Sigmoid colon (tissue), 6 donors: ENCODE measurements at regions not wholly inside any gene's neighbourhood (a gene's known extent, or its start where the extent isn't known, plus 50 kb on each side); places are given as distances from the start of the nearest gene placed in this dataset.

ENCODE experiments used
- DNase-seq: peaks from one replicate; pipeline ENCODE4 v3.0.0-alpha.2; 2019
- H3K27ac ChIP-seq, 4 donors: fragments of 200-600 bp; sonication (generic); one replicate each; pipeline ENCODE4 v1.5.1; 2016 to 2019; ENCODE audit warnings: mild to moderate bottlenecking in 1 of 4
- H3K27me3 ChIP-seq, 3 donors: fragments of 200-600 bp; sonication (generic); one replicate each; pipeline ENCODE4 v1.5.1; 2019; ENCODE audit warnings: mild to moderate bottlenecking in 1 of 3
- H3K36me3 ChIP-seq, 4 donors: fragments of 200-600 bp; sonication (generic); one replicate each; pipeline ENCODE4 v1.5.1; 2016 to 2019
- H3K4me1 ChIP-seq, 4 donors: fragments of 200-600 bp; sonication (generic); one replicate each; pipeline ENCODE4 v1.5.1; 2017 to 2019
- H3K4me3 ChIP-seq, 4 donors: fragments of 200-600 bp; sonication (generic); one replicate each; pipeline ENCODE4 v1.5.1; 2017 to 2019; ENCODE audit warnings: mild to moderate bottlenecking in 2 of 4, moderate library complexity in 1 of 4
- H3K9me3 ChIP-seq, 4 donors: fragments of 200-600 bp in 3 of 4; sonication (generic) in 3 of 4; one replicate each; pipeline versions ENCODE4 v1.5.1 to v1.6.1; 2013 to 2019
- CTCF ChIP-seq, 4 experiments: fragments of 450-650 bp in 3 of 4; fragments of 200-600 bp in 1 of 4; IDR thresholded peaks; one replicate each; pipeline ENCODE4 v1.5.1; 2016 to 2019; ENCODE audit warnings: antibody characterized with exemption in 4 of 4, mild to moderate bottlenecking in 3 of 4, moderate library complexity in 2 of 4
- EP300 ChIP-seq, 4 donors: sonication (generic); formaldehyde crosslinking; IDR thresholded peaks; one replicate each; pipeline ENCODE4 v1.6.1; 2017; ENCODE audit warnings: antibody characterized with exemption in 4 of 4
- POLR2A ChIP-seq, 2 donors: fragments of 450-650 bp; IDR thresholded peaks; one replicate each; pipeline ENCODE4 v1.6.1; 2016; ENCODE audit warnings: antibody characterized with exemption in 2 of 2, mild to moderate bottlenecking in 2 of 2, moderate library complexity in 2 of 2
- POLR2AphosphoS5 ChIP-seq, 4 donors: sonication (generic); formaldehyde crosslinking; IDR thresholded peaks; one replicate each; pipeline ENCODE4 v1.6.1; 2017; ENCODE audit warnings: antibody characterized with exemption in 4 of 4
- WGBS, 2 donors: extraction: QIAGEN DNeasy Blood & Tissue Kit; methylation state at CpG; one replicate each; pipeline ENCODE4 v1.1.7; 2013; 5-methylcytosine and 5-hydroxymethylcytosine counted together
- intact Hi-C: fragments of 100-400 bp; cut with DNase I; formaldehyde crosslinking; loops from one replicate; pipeline ENCODE4 v1.15.1; 2023
- donor health status: healthy with polysubstance abuse.
- donor health status: healthy.

DNA sequence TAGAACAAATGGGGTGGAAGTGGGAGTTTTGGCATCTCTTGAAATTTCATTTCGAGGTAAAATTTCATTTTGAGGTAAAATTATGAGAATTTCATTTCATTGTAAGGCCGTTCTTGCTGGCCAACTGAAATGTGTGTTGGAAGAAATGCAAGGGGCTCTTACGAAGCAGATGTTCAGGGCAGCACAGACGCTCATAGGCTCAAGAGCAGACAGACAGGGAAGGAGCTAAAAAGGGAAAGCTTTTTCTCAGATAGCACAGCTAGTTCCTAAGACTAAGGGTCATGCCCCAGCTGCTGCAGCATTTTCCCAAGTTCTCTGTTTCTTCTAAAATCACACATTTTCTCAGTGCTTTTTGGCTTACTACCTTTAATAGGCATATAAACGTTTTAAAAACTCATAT lies 65.1 kb upstream of the SFMBT2 start:
- TF ChIP-seq EP300 (IDR thresholded peaks at IDR 0.05): no peak
- no peak for TF ChIP-seq POLR2AphosphoS5 (IDR thresholded peaks at IDR 0.05)
- no peak for TF ChIP-seq CTCF (IDR thresholded peaks at IDR 0.05)
- TF ChIP-seq POLR2A (IDR thresholded peaks at IDR 0.05): no peak
- WGBS, 2 donors: 50 to 51% methylated on average over 5 of the region's 5 CpGs
- Histone ChIP-seq H3K27me3 (no peaks in the 10 kb centered on the region), H3K36me3 (no peaks in the 10 kb centered on the region), H3K9me3 (peaks cover 0 to 3% (median 0%) of the 10 kb centered on the region in 4 donors), H3K4me3 (no peak overlapping the region), H3K4me1 (peaks cover 0 to 14% (median 4%) of the 10 kb centered on the region in 4 donors), H3K27ac (peak overlapping the region in 3 of 4 donors; percentile 11 to 45 (median 30))
- intact Hi-C loops: no loop called here
- no peak for DNase-seq

GRCh38 chr10:7475046-7475911 lies 64.4 kb upstream of the SFMBT2 start:
- TF ChIP-seq EP300 (IDR thresholded peaks at IDR 0.05): no peak
- no peak for TF ChIP-seq POLR2A (IDR thresholded peaks at IDR 0.05)
- no peak for TF ChIP-seq CTCF (IDR thresholded peaks at IDR 0.05)
- no peak for TF ChIP-seq POLR2AphosphoS5 (IDR thresholded peaks at IDR 0.05)
- H3K27me3 ChIP-seq: no peaks in the 10 kb centered on the region
- peaks cover 0 to 14% (median 4%) of the 10 kb centered on the region in 4 donors for H3K4me1 ChIP-seq
- H3K27ac ChIP-seq: peak overlapping the region in 3 of 4 donors; percentile 11 to 45 (median 30)
- peak; percentile 72 for DNase-seq
- no peaks in the 10 kb centered on the region for H3K36me3 ChIP-seq
- H3K4me3 ChIP-seq: peak overlapping the region in 1 of 4 donors; percentile 3
- intact Hi-C loops: no loop called here
- H3K9me3 ChIP-seq: peaks cover 0 to 3% (median 0%) of the 10 kb centered on the region in 4 donors
- 57 to 68% methylated on average over 26 of the region's 26 CpGs for WGBS, 2 donors

GRCh38 chr10:7474388-7474787 lies 63.6 kb upstream of the SFMBT2 start:
- WGBS, 2 donors: 65 to 77% methylated on average over 7 of the region's 7 CpGs
- Histone ChIP-seq H3K36me3 (no peaks in the 10 kb centered on the region), H3K9me3 (peaks cover 0 to 3% (median 0%) of the 10 kb centered on the region in 4 donors), H3K4me3 (no peak overlapping the region), H3K4me1 (peaks cover 0 to 14% (median 4%) of the 10 kb centered on the region in 4 donors), H3K27me3 (no peaks in the 10 kb centered on the region), H3K27ac (peak overlapping the region in 1 of 4 donors; percentile 30)
- TF ChIP-seq POLR2AphosphoS5 (IDR thresholded peaks at IDR 0.05): no peak
- no peak for TF ChIP-seq POLR2A (IDR thresholded peaks at IDR 0.05)
- no peak for TF ChIP-seq EP300 (IDR thresholded peaks at IDR 0.05)
- TF ChIP-seq CTCF (IDR thresholded peaks at IDR 0.05): no peak
- intact Hi-C loops: no loop called here
- no peak for DNase-seq

DNA sequence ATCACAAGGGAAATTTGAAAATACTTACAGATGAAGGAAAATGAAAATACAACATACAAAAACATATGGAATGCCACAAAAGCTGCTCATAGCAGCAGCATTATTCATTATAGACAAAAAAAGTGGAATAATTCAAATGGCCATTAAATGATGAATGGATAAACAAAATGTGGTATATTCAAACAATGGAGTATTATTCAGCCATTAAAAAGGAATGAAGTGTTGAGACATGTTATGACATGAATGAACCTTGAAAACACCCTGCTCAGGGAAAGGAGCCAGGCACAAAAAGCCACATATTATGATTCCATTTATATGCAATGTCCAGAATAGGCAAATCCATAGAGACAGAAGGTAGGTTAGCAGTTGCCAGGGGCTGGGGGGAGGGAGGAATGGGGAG lies 62.6 kb upstream of the SFMBT2 start:
- intact Hi-C loops: no loop called here
- Histone ChIP-seq H3K27me3 (no peaks in the 10 kb centered on the region), H3K9me3 (peaks cover 0 to 3% (median 0%) of the 10 kb centered on the region in 4 donors), H3K36me3 (no peaks in the 10 kb centered on the region), H3K27ac (no peak overlapping the region), H3K4me3 (no peak overlapping the region), H3K4me1 (peaks cover 0 to 14% (median 4%) of the 10 kb centered on the region in 4 donors)
- DNase-seq: no peak
- no peak for TF ChIP-seq POLR2AphosphoS5 (IDR thresholded peaks at IDR 0.05)
- no peak for TF ChIP-seq CTCF (IDR thresholded peaks at IDR 0.05)
- TF ChIP-seq POLR2A (IDR thresholded peaks at IDR 0.05): no peak
- TF ChIP-seq EP300 (IDR thresholded peaks at IDR 0.05): no peak
